ENCODE measurements at regions not wholly inside any gene's neighbourhood (a gene's known extent, or its start where the extent isn't known, plus 50 kb on each side); places are given as distances from the start of the nearest gene placed in this dataset.
"Not testable (repeated sequence)": the region's sequence is repeated elsewhere in the genome, so short reads cannot be mapped to it uniquely, and the experiment has no call there.

GRCh38 chrX:95441836-95442235 lies 1242.8 kb upstream of the DIAPH2 start:
- H3K4me3 ChIP-seq (ENCODE audit: low read length): no peak overlapping the region
- H4K20me1 ChIP-seq (ENCODE audit: control insufficient read depth, insufficient read depth, low read depth, low read length): no peaks in the 10 kb centered on the region
- no peaks in the 10 kb centered on the region for H3F3A ChIP-seq (ENCODE audit: control insufficient read depth, insufficient read depth)
- H3K27me3 ChIP-seq (ENCODE audit: control insufficient read depth, low read length): no peaks in the 10 kb centered on the region
- H3K4me1 ChIP-seq (ENCODE audit: control insufficient read depth, low read length): no peaks in the 10 kb centered on the region
- no peaks in the 10 kb centered on the region for H3K79me2 ChIP-seq (ENCODE audit: control insufficient read depth, low read length)
- no peaks in the 10 kb centered on the region for H3K36me3 ChIP-seq (ENCODE audit: control insufficient read depth, low read length)
- no peak overlapping the region for H3K27ac ChIP-seq (ENCODE audit: low read depth, low read length)
- no peaks in the 10 kb centered on the region for H3K9me3 ChIP-seq (ENCODE audit: control insufficient read depth, insufficient read depth, low read length)
- no peak for TF ChIP-seq CTCF (IDR thresholded peaks at IDR 0.05; ENCODE audit: low read depth, low read length, poor library complexity, severe bottlenecking)
- TF ChIP-seq EZH2phosphoT487 (IDR thresholded peaks at IDR 0.05; ENCODE audit: borderline replicate concordance, low read length): no peak
- H3K9me2 ChIP-seq (replicated peaks; ENCODE audit: control insufficient read depth, low read length): no peaks in the 10 kb centered on the region
- H3K4me2 ChIP-seq (ENCODE audit: low read length): no peak overlapping the region

- H3K27ac ChIP-seq (ENCODE audit: low read depth, low read length): no peak overlapping the region
- no peaks in the 10 kb centered on the region for H4K20me1 ChIP-seq (ENCODE audit: control insufficient read depth, insufficient read depth, low read depth, low read length)
- no peaks in the 10 kb centered on the region for H3K9me3 ChIP-seq (ENCODE audit: control insufficient read depth, insufficient read depth, low read length)
- H3K4me2 ChIP-seq (ENCODE audit: low read length): no peak overlapping the region
- no peaks in the 10 kb centered on the region for H3K9me2 ChIP-seq (replicated peaks; ENCODE audit: control insufficient read depth, low read length)
- H3K27me3 ChIP-seq (ENCODE audit: control insufficient read depth, low read length): no peaks in the 10 kb centered on the region
- no peaks in the 10 kb centered on the region for H3K36me3 ChIP-seq (ENCODE audit: control insufficient read depth, low read length)
- H3F3A ChIP-seq (ENCODE audit: control insufficient read depth, insufficient read depth): no peaks in the 10 kb centered on the region
- H3K79me2 ChIP-seq (ENCODE audit: control insufficient read depth, low read length): no peaks in the 10 kb centered on the region
- H3K4me3 ChIP-seq (ENCODE audit: low read length): no peak overlapping the region
- no peaks in the 10 kb centered on the region for H3K4me1 ChIP-seq (ENCODE audit: control insufficient read depth, low read length)
- TF ChIP-seq EZH2phosphoT487 (IDR thresholded peaks at IDR 0.05; ENCODE audit: borderline replicate concordance, low read length): no peak
- TF ChIP-seq CTCF (IDR thresholded peaks at IDR 0.05; ENCODE audit: low read depth, low read length, poor library complexity, severe bottlenecking): no peak
Measured at GRCh38 chrX:95484781-95485180, 1199.9 kb upstream of the DIAPH2 start.

- H3K27ac ChIP-seq (ENCODE audit: low read depth, low read length): no peak overlapping the region
- no peak overlapping the region for H3K4me3 ChIP-seq (ENCODE audit: low read length)
- H4K20me1 ChIP-seq (ENCODE audit: control insufficient read depth, insufficient read depth, low read depth, low read length): no peaks in the 10 kb centered on the region
- no peaks in the 10 kb centered on the region for H3K9me2 ChIP-seq (replicated peaks; ENCODE audit: control insufficient read depth, low read length)
- no peaks in the 10 kb centered on the region for H3K79me2 ChIP-seq (ENCODE audit: control insufficient read depth, low read length)
- H3K9me3 ChIP-seq (ENCODE audit: control insufficient read depth, insufficient read depth, low read length): no peaks in the 10 kb centered on the region
- no peaks in the 10 kb centered on the region for H3K4me1 ChIP-seq (ENCODE audit: control insufficient read depth, low read length)
- no peak overlapping the region for H3K4me2 ChIP-seq (ENCODE audit: low read length)
- no peaks in the 10 kb centered on the region for H3F3A ChIP-seq (ENCODE audit: control insufficient read depth, insufficient read depth)
- H3K27me3 ChIP-seq (ENCODE audit: control insufficient read depth, low read length): no peaks in the 10 kb centered on the region
- TF ChIP-seq CTCF (IDR thresholded peaks at IDR 0.05; ENCODE audit: low read depth, low read length, poor library complexity, severe bottlenecking) (no peak), EZH2phosphoT487 (IDR thresholded peaks at IDR 0.05; ENCODE audit: borderline replicate concordance, low read length) (no peak)
- H3K36me3 ChIP-seq (ENCODE audit: control insufficient read depth, low read length): no peaks in the 10 kb centered on the region
Measured at GRCh38 chrX:95505721-95506120, 1178.9 kb upstream of the DIAPH2 start.

DNA sequence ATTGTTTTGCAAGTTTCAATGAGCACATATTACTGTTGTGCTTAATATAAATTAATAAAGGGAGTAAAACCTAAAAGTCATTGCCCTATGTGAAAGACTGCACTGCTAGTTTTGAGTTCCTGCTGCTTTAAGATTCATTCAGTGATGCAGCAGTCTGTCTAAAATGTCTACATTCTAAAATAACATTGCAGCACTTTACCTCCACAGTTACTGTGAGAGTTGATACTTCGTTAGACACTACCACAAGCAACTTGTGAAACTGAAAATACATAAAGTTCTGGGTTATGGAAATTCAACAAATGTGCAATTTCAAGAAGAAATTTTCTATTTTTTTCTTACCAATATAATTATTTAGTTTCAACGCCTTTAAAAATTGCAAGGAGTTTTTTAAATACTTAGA lies 1175.2 kb upstream of the DIAPH2 start:
- Histone ChIP-seq H3K9me3 (ENCODE audit: control insufficient read depth, insufficient read depth, low read length) (no peaks in the 10 kb centered on the region), H3K27ac (ENCODE audit: low read depth, low read length) (no peak overlapping the region), H3K4me3 (ENCODE audit: low read length) (no peak overlapping the region), H3K9me2 (replicated peaks; ENCODE audit: control insufficient read depth, low read length) (no peaks in the 10 kb centered on the region), H3K79me2 (ENCODE audit: control insufficient read depth, low read length) (no peaks in the 10 kb centered on the region), H3K36me3 (ENCODE audit: control insufficient read depth, low read length) (no peaks in the 10 kb centered on the region), H3K4me1 (ENCODE audit: control insufficient read depth, low read length) (no peaks in the 10 kb centered on the region), H3K4me2 (ENCODE audit: low read length) (no peak overlapping the region), H4K20me1 (ENCODE audit: control insufficient read depth, insufficient read depth, low read depth, low read length) (no peaks in the 10 kb centered on the region), H3F3A (ENCODE audit: control insufficient read depth, insufficient read depth) (no peaks in the 10 kb centered on the region), H3K27me3 (ENCODE audit: control insufficient read depth, low read length) (no peaks in the 10 kb centered on the region)
- TF ChIP-seq CTCF (IDR thresholded peaks at IDR 0.05; ENCODE audit: low read depth, low read length, poor library complexity, severe bottlenecking) (no peak), EZH2phosphoT487 (IDR thresholded peaks at IDR 0.05; ENCODE audit: borderline replicate concordance, low read length) (no peak)

DNA sequence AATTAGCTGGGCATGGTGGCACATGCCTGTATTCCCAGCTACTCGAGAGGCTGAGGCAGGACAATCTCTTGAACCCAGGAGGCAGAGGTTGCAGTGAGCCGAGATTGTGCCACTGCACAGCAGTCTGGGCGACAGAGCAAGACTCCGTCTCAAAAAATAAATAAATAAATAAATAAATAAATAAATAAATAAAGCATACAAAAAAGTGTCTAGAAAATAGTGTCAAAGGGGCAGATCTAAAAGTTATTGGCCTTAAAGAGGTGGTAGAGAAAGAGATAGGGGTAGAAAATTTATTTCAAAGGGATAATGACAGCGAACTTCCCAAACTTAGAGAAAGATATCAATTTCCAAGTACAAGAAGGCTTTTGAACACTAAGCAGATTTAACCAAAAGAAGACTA lies 1160.6 kb upstream of the DIAPH2 start:
- not testable (repeated sequence) for H3K4me3 ChIP-seq (ENCODE audit: low read length); H3K9me2 ChIP-seq (replicated peaks; ENCODE audit: control insufficient read depth, low read length); H3F3A ChIP-seq (ENCODE audit: control insufficient read depth, insufficient read depth); H4K20me1 ChIP-seq (ENCODE audit: control insufficient read depth, insufficient read depth, low read depth, low read length); H3K36me3 ChIP-seq (ENCODE audit: control insufficient read depth, low read length); H3K27ac ChIP-seq (ENCODE audit: low read depth, low read length); H3K4me2 ChIP-seq (ENCODE audit: low read length); H3K27me3 ChIP-seq (ENCODE audit: control insufficient read depth, low read length); H3K79me2 ChIP-seq (ENCODE audit: control insufficient read depth, low read length); H3K9me3 ChIP-seq (ENCODE audit: control insufficient read depth, insufficient read depth, low read length); H3K4me1 ChIP-seq (ENCODE audit: control insufficient read depth, low read length)

Measured in DOHH2 (cell line).